GM21825 (cell line): ENCODE measurements at regions not wholly inside any gene's neighbourhood (a gene's known extent, or its start where the extent isn't known, plus 50 kb on each side); places are given as distances from the start of the nearest gene placed in this dataset.
"Not testable (repeated sequence)": the region's sequence is repeated elsewhere in the genome, so short reads cannot be mapped to it uniquely, and the experiment has no call there.

Experiments
- ATAC-seq: cut with Tn5 transposase; IDR thresholded peaks from one replicate; pipeline ENCODE4 v1.9.1; 2021; ENCODE audit warnings: mild to moderate bottlenecking, moderate library complexity; ENCODE audit not compliant: unreplicated experiment

GRCh38 chr7:123264820-123265219 lies 65.1 kb upstream of the SLC13A1 start:
- not testable (repeated sequence) for ATAC-seq

- no peak for ATAC-seq
These were observed 60.7 kb upstream of the SLC13A1 start for GRCh38 chr7:123260428-123260960.

GRCh38 chr7:123259759-123260158 lies 60.0 kb upstream of the SLC13A1 start:
- no peak for ATAC-seq
